ENCODE measurements at regions not wholly inside any gene's neighbourhood (a gene's known extent, or its start where the extent isn't known, plus 50 kb on each side); places are given as distances from the start of the nearest gene placed in this dataset.

- DNase-seq (ENCODE audit: low read depth), result peak; percentile 86
These were observed 386.9 kb downstream of the HTR7 start for GRCh38 chr10:90470966-90471365.

GRCh38 chr10:90480466-90480865 lies 377.4 kb downstream of the HTR7 start:
- no peak for DNase-seq (ENCODE audit: low read depth)

GRCh38 chr10:90481326-90481923 lies 376.4 kb downstream of the HTR7 start:
- DNase-seq (ENCODE audit: low read depth), result peak; percentile 38

- DNase-seq (ENCODE audit: low read depth), result peak; percentile 6
These were observed 373.3 kb downstream of the HTR7 start for GRCh38 chr10:90484518-90484917.

GRCh38 chr10:90494183-90494582 lies 363.7 kb downstream of the HTR7 start:
- peak; percentile 2 for DNase-seq (ENCODE audit: low read depth)

GRCh38 chr10:90504172-90504571 lies 353.7 kb downstream of the HTR7 start:
- no peak for DNase-seq (ENCODE audit: low read depth)

- DNase-seq (ENCODE audit: low read depth), result no peak
These were observed 331.1 kb downstream of the HTR7 start for GRCh38 chr10:90526721-90527120.

GRCh38 chr10:90530521-90530920 lies 327.3 kb downstream of the HTR7 start:
- peak; percentile 86 for DNase-seq (ENCODE audit: low read depth)

- DNase-seq (ENCODE audit: low read depth), result no peak
These were observed 300.5 kb downstream of the HTR7 start for GRCh38 chr10:90557385-90557784.

- DNase-seq (ENCODE audit: low read depth), result peak; percentile 20
These were observed 297.5 kb downstream of the HTR7 start for GRCh38 chr10:90560331-90560730.

- peak; percentile 56 for DNase-seq (ENCODE audit: low read depth)
These were observed 296.2 kb downstream of the HTR7 start for GRCh38 chr10:90561666-90562065.

- DNase-seq (ENCODE audit: low read depth), result no peak
These were observed 286.2 kb downstream of the HTR7 start for GRCh38 chr10:90571481-90572258.

- no peak for DNase-seq (ENCODE audit: low read depth)
These were observed 282.7 kb downstream of the HTR7 start for GRCh38 chr10:90575125-90575524.

- no peak for DNase-seq (ENCODE audit: low read depth)
These were observed 280.3 kb downstream of the HTR7 start for GRCh38 chr10:90577569-90577968.

GRCh38 chr10:90579602-90580242 lies 278.1 kb downstream of the HTR7 start:
- DNase-seq (ENCODE audit: low read depth), result peak; percentile 68

GRCh38 chr10:90583416-90583815 lies 274.4 kb downstream of the HTR7 start:
- peak; percentile 49 for DNase-seq (ENCODE audit: low read depth)

- peak; percentile 89 for DNase-seq (ENCODE audit: low read depth)
These were observed 270.8 kb downstream of the HTR7 start for GRCh38 chr10:90587081-90587491.

- peak; percentile 59 for DNase-seq (ENCODE audit: low read depth)
These were observed 270.3 kb downstream of the HTR7 start for GRCh38 chr10:90587561-90587960.

- peak; percentile 66 for DNase-seq (ENCODE audit: low read depth)
These were observed 269.6 kb downstream of the HTR7 start for GRCh38 chr10:90588222-90588621.

- DNase-seq (ENCODE audit: low read depth), result peak; percentile 42
These were observed 268.0 kb downstream of the HTR7 start for GRCh38 chr10:90589825-90590224.

GRCh38 chr10:90591629-90592028 lies 266.2 kb downstream of the HTR7 start:
- DNase-seq (ENCODE audit: low read depth), result no peak

GRCh38 chr10:90592638-90593302 lies 265.1 kb downstream of the HTR7 start:
- peak; percentile 91 for DNase-seq (ENCODE audit: low read depth)

GRCh38 chr10:90598513-90598912 lies 259.3 kb downstream of the HTR7 start:
- no peak for DNase-seq (ENCODE audit: low read depth)

All from amniotic epithelial cell (primary cell).